Stimulated activated CD8-positive, alpha-beta memory T cell treated with anti-CD3 and anti-CD28 coated beads, Interleukin-15, amount 100 ng/mL, for 48 hours (primary cell): ENCODE measurements at regions not wholly inside any gene's neighbourhood (a gene's known extent, or its start where the extent isn't known, plus 50 kb on each side); places are given as distances from the start of the nearest gene placed in this dataset.

Experiments
- DNase-seq, 2 donors: peaks; one replicate each; pipeline ENCODE4 v3.0.0-alpha.2; 2020; ENCODE audit warnings: low read depth in 2 of 2

GRCh38 chr13:44021422-44021821, 141.7 kb downstream of the LACC1 start:
- no peak for DNase-seq

DNA sequence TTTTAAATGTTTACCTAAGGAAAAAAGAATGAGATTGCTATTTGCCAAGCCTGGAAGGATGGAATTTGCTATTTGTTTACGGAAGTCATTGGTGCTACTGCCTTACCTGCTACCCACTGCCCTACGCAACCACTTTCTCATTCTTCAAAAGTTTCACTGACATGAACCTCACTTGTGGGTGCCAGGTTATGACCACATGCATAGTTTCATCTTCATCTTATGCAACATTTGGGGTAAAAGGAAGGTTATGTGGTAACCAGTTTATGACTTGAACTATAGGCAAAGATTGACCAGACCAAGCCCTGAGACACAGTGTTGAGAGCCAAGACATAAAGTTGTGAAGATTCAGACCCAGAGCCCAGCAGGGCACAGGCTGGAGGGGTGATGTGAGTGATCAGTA, 142.5 kb downstream of the LACC1 start:
- no peak for DNase-seq

DNA sequence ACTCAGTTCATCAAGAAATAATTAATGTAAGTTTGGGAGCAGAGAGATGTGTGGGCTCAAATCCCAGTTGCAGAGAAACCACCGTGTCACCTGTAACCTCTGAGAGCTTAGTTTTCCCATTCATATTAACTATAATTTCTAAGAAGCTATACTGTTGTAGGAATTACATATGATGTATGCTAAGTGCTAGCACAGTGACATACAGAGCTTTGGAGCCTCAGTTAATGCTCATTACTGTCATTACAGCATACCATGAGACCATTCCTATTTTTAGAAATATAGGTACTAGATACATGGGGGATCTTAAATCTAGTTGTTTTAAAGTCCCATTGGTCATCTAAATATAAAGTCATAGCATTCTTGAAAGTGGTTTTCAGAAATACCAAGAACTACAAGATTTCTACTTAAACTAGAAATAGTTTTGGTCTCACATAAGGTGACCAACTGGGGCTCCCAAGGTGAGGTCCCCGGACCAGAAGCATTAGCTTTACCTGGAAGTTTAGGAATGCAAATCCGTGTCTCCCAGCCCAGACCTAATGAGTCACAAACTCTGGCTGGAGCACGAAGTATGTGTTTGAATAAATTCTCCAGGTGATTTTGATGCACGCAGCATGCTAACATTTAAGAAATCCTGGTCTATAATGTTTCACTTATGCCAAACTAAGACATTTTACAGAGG, 144.6 kb downstream of the LACC1 start:
- DNase-seq, result no peak

- DNase-seq, result no peak
Observed at GRCh38 chr13:44024846-44025195, 145.1 kb downstream of the LACC1 start.

DNA sequence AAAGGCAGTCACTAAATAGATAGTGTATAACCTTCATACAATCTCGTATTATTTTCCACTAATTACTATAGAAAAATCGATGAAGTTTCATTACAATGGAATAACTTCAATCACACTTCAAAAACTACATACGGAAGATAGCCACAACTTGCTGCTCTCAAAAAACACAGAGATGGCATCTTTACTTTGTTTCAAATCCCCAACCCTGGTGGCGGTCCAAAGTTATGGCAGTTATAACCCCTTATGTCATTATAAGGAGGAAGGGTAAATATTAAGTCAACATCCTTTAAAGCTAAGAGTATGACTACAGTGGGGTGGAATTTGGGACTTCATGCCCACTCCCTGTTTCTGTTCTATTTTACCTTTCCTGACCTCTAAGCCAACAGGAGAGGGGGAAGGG, 146.5 kb downstream of the LACC1 start:
- no peak for DNase-seq

GRCh38 chr13:44028734-44029133, 149.0 kb downstream of the LACC1 start:
- no peak for DNase-seq

GRCh38 chr13:44030615-44031014, 150.9 kb downstream of the LACC1 start:
- no peak for DNase-seq

DNA sequence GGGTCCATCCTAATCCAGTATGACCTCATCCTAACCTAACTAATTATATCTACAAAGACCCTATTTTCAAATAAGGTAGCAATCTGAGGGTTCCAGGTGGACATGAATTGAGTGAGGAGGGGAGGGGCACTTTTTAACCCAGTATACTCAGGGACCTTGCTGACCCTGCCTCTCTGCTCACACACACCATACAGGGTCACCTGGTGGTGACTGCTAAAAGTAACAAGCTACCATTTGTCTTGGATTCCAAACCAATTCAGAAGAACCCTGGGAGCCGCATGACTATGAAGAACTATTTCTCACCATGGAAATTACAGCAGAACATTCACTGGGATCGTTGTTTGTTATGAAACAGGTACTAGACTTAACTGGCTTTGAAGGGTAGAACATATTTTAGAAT, 151.9 kb downstream of the LACC1 start:
- DNase-seq, result no peak

- DNase-seq, result no peak
Observed at GRCh38 chr13:44032802-44033201, 153.1 kb downstream of the LACC1 start.

GRCh38 chr13:44035400-44035799, 155.7 kb downstream of the LACC1 start:
- no peak for DNase-seq

DNA sequence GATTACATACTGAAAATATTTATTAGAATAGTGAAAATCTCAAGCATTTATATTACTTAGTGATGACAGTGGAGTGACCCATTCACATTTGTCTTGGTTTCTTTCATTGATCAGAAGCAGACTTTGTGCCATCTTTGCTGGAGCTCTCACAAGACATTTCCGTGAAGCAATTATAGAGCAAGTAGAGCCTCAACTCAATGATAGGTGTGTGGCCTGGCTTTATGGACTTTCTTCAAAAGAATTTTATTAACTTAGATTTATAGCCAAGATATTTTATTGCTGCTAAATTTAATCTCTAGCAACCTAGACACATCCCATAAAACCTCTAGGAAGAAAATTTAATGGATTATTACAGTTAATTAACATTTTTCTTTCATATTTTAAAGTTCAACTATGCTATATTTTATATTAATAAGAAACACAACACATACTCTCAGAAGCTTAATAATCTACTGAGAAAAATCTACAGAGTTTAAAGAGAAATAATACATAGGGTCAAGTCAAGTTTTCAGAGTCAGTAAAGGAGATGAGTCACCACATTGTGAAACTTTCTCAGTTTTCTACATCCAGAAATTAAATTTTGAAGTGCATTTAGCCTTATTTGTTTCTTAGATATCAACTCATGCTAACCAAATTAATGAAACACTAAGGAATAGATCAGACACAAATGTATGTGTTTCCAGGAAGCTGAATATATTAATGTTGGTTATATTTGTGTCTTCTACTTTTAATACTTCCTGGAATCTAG, 160.5 kb downstream of the LACC1 start:
- DNase-seq, result no peak

- no peak for DNase-seq
Observed at GRCh38 chr13:44040818-44041100, 161.1 kb downstream of the LACC1 start.

- DNase-seq, result no peak
Observed at GRCh38 chr13:44044547-44045179, 165.0 kb downstream of the LACC1 start.

GRCh38 chr13:44045180-44045562, 165.5 kb downstream of the LACC1 start:
- no peak for DNase-seq

- DNase-seq, result no peak
Observed at GRCh38 chr13:44046428-44046827, 166.7 kb downstream of the LACC1 start.

DNA sequence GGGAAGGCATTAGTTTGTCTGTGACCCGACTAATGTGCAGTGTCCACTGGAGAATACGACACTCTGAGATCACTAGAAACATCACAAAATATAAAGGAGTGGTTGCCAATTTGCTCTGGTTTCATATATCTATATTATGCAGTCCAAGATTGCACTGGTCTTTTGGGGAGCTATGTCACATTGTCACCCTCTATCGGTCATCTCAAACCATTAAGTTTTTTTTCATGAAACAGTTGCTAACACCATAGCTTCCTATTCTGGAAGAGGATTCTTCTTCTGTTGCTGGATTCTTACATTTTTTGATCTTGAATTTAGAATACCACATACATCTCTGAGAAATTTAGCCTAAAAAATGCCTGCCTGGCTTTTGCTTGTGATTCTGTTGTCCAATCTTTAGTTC, 168.6 kb downstream of the LACC1 start:
- DNase-seq, result no peak

DNA sequence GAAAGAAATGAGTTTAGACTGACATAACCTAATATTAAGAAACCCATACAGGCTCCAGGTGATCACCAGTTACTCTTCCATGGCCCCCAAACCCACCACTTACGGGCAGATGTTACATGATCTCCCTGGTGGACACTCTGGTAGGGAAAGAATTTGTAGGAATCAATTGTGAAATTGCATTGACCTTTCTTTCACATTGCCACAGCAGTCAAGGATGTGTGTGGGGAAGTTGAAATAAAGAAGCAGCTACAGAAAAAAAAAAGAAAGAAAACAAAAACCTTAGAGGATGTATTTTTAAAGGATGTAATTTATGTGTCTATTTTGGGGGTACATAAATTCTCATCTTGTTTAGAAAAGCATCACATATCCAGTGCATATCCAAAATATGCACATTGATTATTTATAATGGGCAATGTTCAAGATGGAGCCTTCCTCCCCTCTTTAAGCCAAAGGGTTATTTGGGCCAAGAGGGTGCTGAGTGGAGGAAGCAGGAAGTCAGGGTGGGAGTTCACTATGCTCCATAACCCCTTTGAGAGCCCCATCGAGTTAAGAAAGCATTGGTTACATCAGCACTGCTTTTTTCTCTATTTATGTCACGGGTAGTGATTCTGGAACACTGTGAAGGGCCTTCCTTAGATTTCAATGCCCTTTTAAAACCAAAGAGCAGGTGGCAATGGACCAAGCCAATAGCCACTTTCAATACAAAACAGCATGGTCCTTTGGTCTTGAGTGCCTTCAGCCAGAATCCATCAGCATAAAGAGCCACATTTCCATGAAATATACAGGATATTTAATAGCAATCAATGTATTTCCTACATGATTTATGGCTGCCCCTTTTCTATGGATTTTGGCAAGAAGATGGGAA, 169.6 kb downstream of the LACC1 start:
- no peak for DNase-seq

GRCh38 chr13:44050450-44051063, 170.9 kb downstream of the LACC1 start:
- DNase-seq, result no peak

GRCh38 chr13:44051405-44051804, 171.7 kb downstream of the LACC1 start:
- no peak for DNase-seq

GRCh38 chr13:44051918-44052675, 172.4 kb downstream of the LACC1 start:
- DNase-seq, result no peak

DNA sequence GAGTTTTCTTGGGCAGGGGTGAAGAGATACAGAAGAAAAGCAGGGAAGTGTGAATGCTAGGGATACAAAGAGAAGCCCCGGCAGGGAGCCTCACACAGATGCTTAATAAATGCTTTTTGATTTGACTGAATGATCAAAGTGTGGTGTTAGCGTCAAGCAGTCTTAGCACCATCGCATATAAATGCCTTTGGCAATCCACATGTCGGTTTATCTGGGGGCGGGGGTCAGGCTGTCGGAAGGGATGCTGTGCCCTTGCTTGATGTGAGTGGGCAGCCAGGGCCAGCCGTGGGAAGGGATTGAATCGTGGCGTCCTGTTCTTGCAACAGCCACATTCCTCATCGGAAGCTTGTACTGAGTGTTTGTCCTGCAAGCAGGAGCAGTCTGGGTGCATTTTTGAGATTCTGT, 173.1 kb downstream of the LACC1 start:
- DNase-seq, result no peak
